NCI-H2107 treated with DMSO at 0.1 percent for 48 hours (cell line): ENCODE measurements at regions not wholly inside any gene's neighbourhood (a gene's known extent, or its start where the extent isn't known, plus 50 kb on each side); places are given as distances from the start of the nearest gene placed in this dataset.

Experiments used
- DNase-seq: peaks from one replicate; lab custom pipeline; 2025; ENCODE audit not compliant: unreplicated experiment; lab: John Stamatoyannopoulos, UW

DNA sequence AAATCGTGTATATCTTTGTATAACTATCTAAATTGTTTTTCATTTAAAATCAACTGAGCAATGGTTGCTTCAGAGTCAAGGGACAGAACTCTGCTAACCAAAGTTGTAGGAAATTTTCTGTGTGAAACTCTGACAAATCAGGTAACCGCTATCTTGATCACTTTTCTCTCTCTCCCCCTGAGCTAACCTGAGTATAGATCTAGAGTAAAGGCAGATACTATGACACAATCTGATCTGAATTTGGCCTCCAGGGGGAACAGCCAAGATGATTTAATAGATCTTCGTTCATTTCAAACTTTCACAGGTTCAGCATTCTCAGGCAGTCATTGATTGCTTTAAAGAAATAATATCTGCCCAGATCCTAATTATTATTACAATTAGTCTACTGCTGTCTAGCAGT lies 472.8 kb downstream of the NUF2 start:
- DNase-seq: no peak

GRCh38 chr1:163796394-163796821 lies 474.7 kb downstream of the NUF2 start:
- peak; percentile 62 for DNase-seq

DNA sequence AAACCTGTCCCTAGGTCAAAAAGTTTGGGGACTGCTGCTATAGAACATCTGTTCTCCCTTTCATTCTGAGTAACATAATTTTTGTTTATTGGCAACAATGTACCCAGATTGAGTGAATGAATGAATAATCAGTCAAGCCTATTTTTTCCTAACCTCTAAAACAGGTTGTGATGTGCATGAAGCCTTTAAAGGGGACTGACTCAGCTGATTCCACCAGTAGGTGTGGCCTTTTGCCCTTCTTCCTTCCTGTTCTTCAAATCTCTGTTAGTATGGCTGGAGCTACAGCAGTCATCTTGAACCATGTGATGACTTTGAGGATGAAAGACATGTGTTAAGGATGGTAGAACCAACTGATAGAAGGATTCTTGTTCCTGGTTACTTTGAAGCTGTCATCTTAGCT lies 476.1 kb downstream of the NUF2 start:
- no peak for DNase-seq

DNA sequence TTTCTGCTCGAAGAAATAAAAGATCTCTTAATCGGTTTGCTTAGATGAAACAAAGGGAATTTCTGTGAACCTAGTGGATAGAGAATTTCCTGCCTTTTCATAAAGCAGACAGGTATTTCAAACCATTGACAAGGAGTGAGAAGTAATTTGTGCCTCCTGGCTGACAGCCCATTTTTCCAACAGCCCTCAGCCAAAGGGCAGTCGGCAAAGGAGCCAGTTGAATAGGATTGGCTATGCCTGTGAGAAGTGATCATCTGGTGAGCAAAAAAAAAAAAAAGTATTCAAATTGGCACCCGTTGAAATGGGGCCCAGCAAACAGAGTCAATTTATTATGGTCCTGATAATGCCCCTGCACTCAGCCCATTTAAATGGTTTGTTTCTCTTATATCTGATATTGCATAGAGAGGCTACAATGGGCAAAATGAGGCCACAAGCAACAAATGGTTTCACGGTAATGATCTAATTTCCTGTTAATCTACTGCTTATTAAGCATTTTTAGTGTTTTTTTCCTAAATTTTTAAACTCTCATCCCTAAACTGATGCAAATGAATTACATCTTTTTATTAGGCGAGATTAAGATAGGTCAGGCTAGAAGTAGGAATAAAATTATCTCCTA lies 477.5 kb downstream of the NUF2 start:
- no peak for DNase-seq

DNA sequence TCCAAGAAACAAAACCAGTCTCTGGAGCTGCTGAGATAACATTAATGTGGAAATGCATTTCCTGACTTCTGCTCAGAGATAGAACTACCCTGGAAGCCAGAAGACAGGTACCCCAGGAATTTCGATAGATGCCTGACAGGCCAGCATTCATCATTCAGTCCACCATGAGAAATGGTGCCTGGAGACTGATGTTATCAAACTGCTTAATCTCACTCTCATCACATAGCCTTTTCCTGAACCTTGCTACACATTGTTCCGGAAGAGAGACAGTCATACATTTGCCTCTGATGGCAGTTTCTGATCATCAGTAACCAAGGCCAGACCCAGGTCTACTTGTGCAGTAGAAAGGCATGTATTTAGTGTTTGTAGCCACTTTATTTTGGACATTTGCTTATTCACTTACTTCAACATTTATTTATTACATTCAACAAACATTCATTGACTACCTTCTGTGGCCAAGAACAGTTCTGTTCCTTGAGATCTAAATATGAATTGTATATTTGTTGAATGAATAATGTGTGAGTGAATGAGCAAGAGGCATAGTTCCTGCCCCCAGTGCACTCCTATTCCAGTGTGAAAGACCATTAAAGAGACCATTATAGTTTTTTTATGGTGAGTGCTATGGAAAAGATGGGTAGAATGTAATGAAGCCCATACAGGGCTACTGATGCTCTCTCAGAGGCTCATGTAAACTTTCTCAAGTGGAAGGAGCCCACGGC lies 485.7 kb downstream of the NUF2 start:
- DNase-seq: no peak

GRCh38 chr1:163813251-163813650 lies 491.5 kb downstream of the NUF2 start:
- no peak for DNase-seq

- peak; percentile 45 for DNase-seq
Measured at GRCh38 chr1:163820226-163820625, 498.5 kb downstream of the NUF2 start.

GRCh38 chr1:163820766-163821165 lies 499.0 kb downstream of the NUF2 start:
- no peak for DNase-seq

DNA sequence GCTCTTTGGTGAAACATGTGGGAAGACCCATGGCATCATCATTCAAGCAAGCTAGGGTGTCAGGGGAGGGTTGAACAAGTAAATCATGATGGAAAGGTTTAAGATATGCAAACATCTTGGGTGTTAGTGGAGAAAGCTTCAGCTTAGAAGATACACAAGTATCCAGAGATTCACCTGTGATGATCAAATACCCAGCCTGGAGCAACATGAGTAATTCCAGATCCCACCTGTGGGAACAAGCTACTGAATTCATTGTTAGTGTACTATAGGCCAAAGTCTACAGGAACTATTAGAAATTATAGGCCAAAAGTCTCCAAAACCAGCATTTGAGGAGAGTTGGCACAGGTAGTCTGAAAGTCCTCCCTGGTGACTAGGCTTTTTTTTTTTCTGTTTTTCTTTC lies 499.9 kb downstream of the NUF2 start:
- DNase-seq: no peak

DNA sequence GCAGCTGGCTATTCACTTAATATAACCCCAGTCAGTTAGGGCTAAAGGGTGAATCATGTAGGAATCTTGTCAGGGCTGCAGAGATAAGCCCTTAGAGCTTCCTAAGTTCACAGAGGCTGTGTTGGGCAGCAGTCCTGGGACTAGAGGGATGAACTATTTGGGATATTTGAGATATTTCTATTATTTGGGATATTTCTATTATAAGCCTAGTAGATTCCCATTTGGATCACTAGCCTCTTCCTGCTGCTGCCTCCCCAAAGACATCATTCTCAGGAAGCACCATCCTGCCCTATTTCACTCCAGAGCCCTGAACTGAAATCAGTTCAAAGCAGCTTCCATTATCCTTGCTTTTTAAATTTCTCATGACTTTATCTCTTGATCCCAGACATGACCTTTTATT lies 501.3 kb downstream of the NUF2 start:
- DNase-seq: no peak

- DNase-seq: no peak
Measured at GRCh38 chr1:163824006-163824405, 502.3 kb downstream of the NUF2 start.

GRCh38 chr1:163824490-163824889 lies 502.7 kb downstream of the NUF2 start:
- DNase-seq: no peak

- DNase-seq: peak; percentile 100
Measured at GRCh38 chr1:163826500-163826899, 504.7 kb downstream of the NUF2 start.

- no peak for DNase-seq
Measured at GRCh38 chr1:163834778-163835177, 513.0 kb downstream of the NUF2 start.

DNA sequence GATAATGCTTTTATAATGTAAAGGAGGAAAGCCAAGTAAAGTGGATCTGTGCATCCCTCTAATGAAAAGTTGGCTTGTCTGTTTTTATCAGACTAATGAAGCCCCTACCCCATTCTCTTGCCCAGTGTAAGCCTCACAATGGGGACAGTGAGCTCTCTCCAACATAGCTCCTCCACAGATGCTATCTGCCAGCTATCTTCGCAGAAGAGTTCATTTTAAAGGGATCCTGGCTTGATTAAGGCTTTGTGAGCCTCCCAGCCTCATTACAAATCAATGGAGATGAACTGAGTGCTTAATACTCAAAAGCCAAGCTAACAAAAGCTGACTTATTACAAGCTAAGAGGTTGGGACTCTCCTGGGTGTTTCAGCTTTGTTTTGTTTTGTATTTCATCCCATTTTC lies 514.7 kb downstream of the NUF2 start:
- DNase-seq: no peak

DNA sequence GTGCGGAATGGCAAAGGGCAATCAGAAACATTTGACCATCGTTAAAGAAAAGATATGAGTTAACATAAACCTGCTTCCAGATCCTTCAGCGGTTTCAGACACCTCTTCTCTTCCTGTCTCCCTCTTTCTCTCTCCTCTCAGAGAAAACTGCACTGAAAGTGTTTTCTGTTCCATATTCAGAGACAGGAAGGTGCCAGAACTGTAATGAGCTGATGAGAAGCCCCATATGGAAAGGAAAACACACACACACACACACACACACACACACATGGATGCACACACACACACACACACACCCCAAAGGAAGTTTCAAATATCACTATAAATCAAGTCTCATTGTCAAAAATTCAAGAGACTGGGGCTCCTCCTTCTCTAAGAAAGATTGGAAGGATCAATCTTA lies 515.5 kb downstream of the NUF2 start:
- no peak for DNase-seq

GRCh38 chr1:163842571-163842970 lies 520.8 kb downstream of the NUF2 start:
- no peak for DNase-seq

- DNase-seq: no peak
Measured at GRCh38 chr1:163844459-163844858, 522.7 kb downstream of the NUF2 start.

- no peak for DNase-seq
Measured at GRCh38 chr1:163845279-163845678, 523.5 kb downstream of the NUF2 start.

- no peak for DNase-seq
Measured at GRCh38 chr1:163863731-163864130, 542.0 kb downstream of the NUF2 start.

DNA sequence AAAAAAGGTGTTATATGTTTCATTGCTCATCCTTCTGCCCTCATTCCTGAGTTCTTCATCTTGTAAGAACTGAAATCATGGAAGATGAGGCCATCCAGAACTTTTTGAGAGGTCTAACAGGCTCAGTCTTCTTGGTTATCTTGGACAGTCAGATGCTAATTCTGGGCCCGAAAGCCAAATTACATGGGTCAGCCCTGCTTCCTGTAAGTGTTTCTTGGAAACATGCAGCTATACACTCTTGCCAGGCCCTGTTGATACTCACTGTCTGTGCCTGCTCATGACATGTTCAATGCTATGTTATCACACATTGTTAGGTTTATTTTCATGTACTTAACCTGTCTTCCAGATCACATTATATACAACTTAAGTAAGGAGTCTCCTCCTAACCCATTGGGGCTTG lies 542.5 kb downstream of the NUF2 start:
- no peak for DNase-seq

- no peak for DNase-seq
Measured at GRCh38 chr1:163866564-163866963, 544.8 kb downstream of the NUF2 start.

DNA sequence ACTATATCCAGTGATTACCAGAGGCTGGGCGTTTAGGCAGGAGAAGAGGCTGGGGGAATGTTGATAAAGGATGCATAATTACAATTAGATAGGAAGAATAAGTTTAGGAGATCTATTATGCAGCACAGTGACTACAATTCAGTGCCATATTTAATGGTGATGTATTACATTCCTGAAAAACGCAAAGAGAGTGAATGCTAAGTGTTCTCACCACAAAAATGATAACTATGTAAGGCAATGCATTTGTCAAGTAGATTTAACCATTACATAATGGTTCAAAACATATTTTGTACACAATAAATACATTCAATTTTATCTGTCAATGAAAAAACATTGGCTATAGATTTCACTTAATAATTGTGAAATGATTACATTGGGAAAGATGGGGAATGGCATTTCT lies 548.9 kb downstream of the NUF2 start:
- no peak for DNase-seq
